Keratinocyte (primary cell): ENCODE measurements at regions not wholly inside any gene's neighbourhood (a gene's known extent, or its start where the extent isn't known, plus 50 kb on each side); places are given as distances from the start of the nearest gene placed in this dataset.
A peak's percentile ranks its signal among the peaks of the same experiment; 100 is the strongest.

Source experiments
- DNase-seq: peaks from one replicate; pipeline ENCODE4 v3.0.0-alpha.2; 2011; ENCODE audit warnings: low read depth, missing footprints, low spot score
- FAIRE-seq: peaks from 2 replicates; lab custom pipeline; 2011; peaks lifted over from hg19 to GRCh38; lab: Jason Lieb, UNC
- H2AFZ ChIP-seq: 2 replicates; pipeline ENCODE4 v1.6.0; 2012; ENCODE audit warnings: low read length, control low read depth, inconsistent platforms; ENCODE audit not compliant: control insufficient read depth
- H3K27ac ChIP-seq: 2 replicates; pipeline ENCODE4 v1.5.1; 2011; ENCODE audit warnings: low read length; ENCODE audit not compliant: control insufficient read depth, insufficient read depth
- H3K27me3 ChIP-seq: 3 replicates; pipeline ENCODE4 v1.6.0; 2011; ENCODE audit warnings: low read length; ENCODE audit not compliant: control insufficient read depth, insufficient read depth; ENCODE audit errors: extremely low read depth
- H3K36me3 ChIP-seq, 2 experiments: 2 replicates in 1 of 2; 3 replicates in 1 of 2; pipeline ENCODE4 v1.5.1; 2011; ENCODE audit warnings: low read length in 2 of 2, mild to moderate bottlenecking in 1 of 2; ENCODE audit not compliant: control insufficient read depth in 2 of 2, insufficient read depth in 2 of 2; ENCODE audit errors: extremely low read depth in 1 of 2
- H3K4me1 ChIP-seq: 3 replicates; pipeline ENCODE4 v1.5.1; 2011; ENCODE audit warnings: low read length; ENCODE audit not compliant: control insufficient read depth, insufficient read depth; ENCODE audit errors: extremely low read depth
- H3K4me2 ChIP-seq: 3 replicates; pipeline ENCODE4 v1.6.0; 2011; ENCODE audit warnings: low read depth, low read length; ENCODE audit not compliant: control insufficient read depth, insufficient read depth; ENCODE audit errors: extremely low read depth
- H3K4me3 ChIP-seq, 3 experiments: fragments of 200-600 bp in 1 of 3; sonication (generic) in 1 of 3; 2 replicates in 2 of 3; 3 replicates in 1 of 3; pipeline ENCODE4 v1.5.1; 2011 to 2016; ENCODE audit warnings: low read length in 3 of 3, mild to moderate bottlenecking in 3 of 3, control low read depth in 2 of 3, inconsistent platforms in 1 of 3, low read depth in 1 of 3, mixed read lengths in 1 of 3, mixed run types in 1 of 3, moderate library complexity in 1 of 3; ENCODE audit not compliant: control insufficient read depth in 2 of 3, insufficient read depth in 2 of 3; ENCODE audit errors: extremely low read depth in 1 of 3
- H3K79me2 ChIP-seq: 2 replicates; pipeline ENCODE4 v1.6.0; 2012; ENCODE audit warnings: low read length; ENCODE audit not compliant: control insufficient read depth, insufficient read depth
- H3K9ac ChIP-seq: 3 replicates; pipeline ENCODE4 v1.6.0; 2011; ENCODE audit warnings: low read length; ENCODE audit not compliant: control insufficient read depth, insufficient read depth; ENCODE audit errors: extremely low read depth
- H3K9me1 ChIP-seq: 3 replicates; pipeline ENCODE4 v1.6.0; 2011; ENCODE audit warnings: low read length; ENCODE audit not compliant: control insufficient read depth, insufficient read depth; ENCODE audit errors: extremely low read depth
- H3K9me3 ChIP-seq: 2 replicates; pipeline ENCODE4 v1.5.1; 2012; ENCODE audit warnings: low read depth, low read length; ENCODE audit not compliant: control insufficient read depth
- H4K20me1 ChIP-seq: 3 replicates; pipeline ENCODE4 v1.6.0; 2011; ENCODE audit warnings: low read length; ENCODE audit not compliant: control insufficient read depth, insufficient read depth; ENCODE audit errors: extremely low read depth
- CTCF ChIP-seq, 3 experiments: IDR thresholded peaks in 1 of 3; conservative IDR thresholded peaks in 1 of 3; optimal IDR thresholded peaks in 1 of 3; 2 replicates in 2 of 3; 3 replicates in 1 of 3; pipeline versions ENCODE3 to v1.5.1; 2011; ENCODE audit warnings: low read length in 3 of 3, mild to moderate bottlenecking in 3 of 3, moderate library complexity in 2 of 3, control low read depth in 1 of 3, inconsistent platforms in 1 of 3; ENCODE audit not compliant: insufficient read depth in 2 of 3; ENCODE audit errors: extremely low read depth in 1 of 3
- EZH2 ChIP-seq: IDR thresholded peaks from one replicate; pipeline ENCODE4 v1.6.1; 2012; ENCODE audit warnings: inconsistent platforms, mild to moderate bottlenecking, low read length, moderate library complexity
- dilution Hi-C: fragments of 300-500 bp; cut with MboI; formaldehyde crosslinking; loops from one replicate; pipeline ENCODE4 v1.7.0; 2020; ENCODE audit warnings: low sequenced_read_pairs; ENCODE audit not compliant: extremely low pct_ligation_motif_present

GRCh38 chr2:39851651-39852110 is 72.6 kb upstream of the THUMPD2 start:
- dilution Hi-C loops = no loop called here
- no peak overlapping the region for H2AFZ ChIP-seq
- no peaks in the 10 kb centered on the region for H3K36me3 ChIP-seq
- FAIRE-seq = no peak
- no peaks in the 10 kb centered on the region for H3K4me1 ChIP-seq
- no peaks in the 10 kb centered on the region for H3K79me2 ChIP-seq
- H4K20me1 ChIP-seq = no peaks in the 10 kb centered on the region
- no peak overlapping the region for H3K9ac ChIP-seq
- H3K9me1 ChIP-seq = no peaks in the 10 kb centered on the region
- no peak overlapping the region for H3K4me2 ChIP-seq
- DNase-seq = no peak
- no peak overlapping the region for H3K27ac ChIP-seq
- TF ChIP-seq CTCF (optimal IDR thresholded peaks at IDR 0.05 in 1 of 3, IDR thresholded peaks at IDR 0.05 in 1 of 3, conservative IDR thresholded peaks at IDR 0.05 in 1 of 3; ENCODE audit: extremely low read depth in 1 of 3, insufficient read depth in 2 of 3, low read length in 3 of 3) (no peak), EZH2 (no peak)
- no peak overlapping the region for H3K4me3 ChIP-seq
- no peaks in the 10 kb centered on the region for H3K27me3 ChIP-seq
- no peaks in the 10 kb centered on the region for H3K9me3 ChIP-seq

GRCh38 chr2:39851251-39851650 is 72.2 kb upstream of the THUMPD2 start:
- H3K4me1 ChIP-seq = no peaks in the 10 kb centered on the region
- H3K27ac ChIP-seq = no peak overlapping the region
- no peaks in the 10 kb centered on the region for H3K79me2 ChIP-seq
- H3K36me3 ChIP-seq = no peaks in the 10 kb centered on the region
- TF ChIP-seq CTCF (optimal IDR thresholded peaks at IDR 0.05 in 1 of 3, IDR thresholded peaks at IDR 0.05 in 1 of 3, conservative IDR thresholded peaks at IDR 0.05 in 1 of 3; ENCODE audit: extremely low read depth in 1 of 3, insufficient read depth in 2 of 3, low read length in 3 of 3) = no peak
- TF ChIP-seq EZH2 = no peak
- DNase-seq (no peak), FAIRE-seq (no peak)
- dilution Hi-C loops = no loop called here
- no peak overlapping the region for H3K4me3 ChIP-seq
- H3K9ac ChIP-seq = no peak overlapping the region
- H3K4me2 ChIP-seq = peak overlapping the region; percentile 13
- H3K27me3 ChIP-seq = no peaks in the 10 kb centered on the region
- no peaks in the 10 kb centered on the region for H3K9me1 ChIP-seq
- H3K9me3 ChIP-seq = no peaks in the 10 kb centered on the region
- no peak overlapping the region for H2AFZ ChIP-seq
- H4K20me1 ChIP-seq = no peaks in the 10 kb centered on the region
